ENCODE measurements at regions not wholly inside any gene's neighbourhood (a gene's known extent, or its start where the extent isn't known, plus 50 kb on each side); places are given as distances from the start of the nearest gene placed in this dataset.

- H3K27ac ChIP-seq = no peak overlapping the region
- H3K4me3 ChIP-seq = no peak overlapping the region
- no peaks in the 10 kb centered on the region for H3K4me1 ChIP-seq
- no peak for ATAC-seq (ENCODE audit: low FRiP score in 2 of 2)
- DNase-seq = no peak
- no peaks in the 10 kb centered on the region for H3K36me3 ChIP-seq
- H3K9me3 ChIP-seq = no peaks in the 10 kb centered on the region
- H3K27me3 ChIP-seq = no peaks in the 10 kb centered on the region
- TF ChIP-seq CTCF (IDR thresholded peaks at IDR 0.05) (no peak), EP300 (IDR thresholded peaks at IDR 0.05) (no peak), POLR2A (IDR thresholded peaks at IDR 0.05) (no peak), POLR2AphosphoS5 (IDR thresholded peaks at IDR 0.05) (no peak)
These were observed 585.7 kb downstream of the LMO4 start for GRCh38 chr1:87914396-87914795.

DNA sequence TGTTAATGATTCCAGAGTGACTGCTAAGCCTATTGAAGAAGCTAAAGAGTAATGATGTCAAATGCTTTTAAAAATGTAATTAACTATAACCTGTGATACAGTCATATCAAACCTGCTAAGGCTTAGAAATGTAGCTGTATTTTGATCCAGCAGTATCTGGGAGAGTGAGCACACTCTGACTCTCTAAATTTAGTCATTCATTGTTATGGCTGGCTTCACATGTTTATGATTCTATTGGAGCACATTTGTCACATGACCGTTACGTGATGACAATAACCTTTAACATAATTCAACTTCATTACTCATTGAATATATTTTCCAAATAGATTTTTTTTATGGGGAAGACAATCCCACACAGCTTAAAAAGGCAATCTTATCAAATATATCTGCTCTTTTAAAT lies 587.1 kb downstream of the LMO4 start:
- Histone ChIP-seq H3K4me1 (no peaks in the 10 kb centered on the region), H3K9me3 (no peaks in the 10 kb centered on the region), H3K27ac (no peak overlapping the region), H3K27me3 (no peaks in the 10 kb centered on the region), H3K36me3 (no peaks in the 10 kb centered on the region), H3K4me3 (no peak overlapping the region)
- TF ChIP-seq POLR2A (IDR thresholded peaks at IDR 0.05) (no peak), EP300 (IDR thresholded peaks at IDR 0.05) (no peak), POLR2AphosphoS5 (IDR thresholded peaks at IDR 0.05) (no peak), CTCF (IDR thresholded peaks at IDR 0.05) (no peak)
- ATAC-seq (ENCODE audit: low FRiP score in 2 of 2) (no peak), DNase-seq (no peak)
- 91 to 93% methylated on average over 2 of the region's 2 CpGs for WGBS, 2 donors

- H3K36me3 ChIP-seq = no peaks in the 10 kb centered on the region
- no peaks in the 10 kb centered on the region for H3K4me1 ChIP-seq
- no peaks in the 10 kb centered on the region for H3K9me3 ChIP-seq
- no peak for TF ChIP-seq EP300 (IDR thresholded peaks at IDR 0.05)
- no peak for TF ChIP-seq POLR2AphosphoS5 (IDR thresholded peaks at IDR 0.05)
- no peak for TF ChIP-seq POLR2A (IDR thresholded peaks at IDR 0.05)
- no peak for TF ChIP-seq CTCF (IDR thresholded peaks at IDR 0.05)
- WGBS, 2 donors = 86 to 89% methylated on average over 3 of the region's 3 CpGs
- no peak overlapping the region for H3K4me3 ChIP-seq
- no peak for ATAC-seq (ENCODE audit: low FRiP score in 2 of 2)
- DNase-seq = no peak
- H3K27ac ChIP-seq = no peak overlapping the region
- no peaks in the 10 kb centered on the region for H3K27me3 ChIP-seq
These were observed 588.3 kb downstream of the LMO4 start for GRCh38 chr1:87916965-87917364.

DNA sequence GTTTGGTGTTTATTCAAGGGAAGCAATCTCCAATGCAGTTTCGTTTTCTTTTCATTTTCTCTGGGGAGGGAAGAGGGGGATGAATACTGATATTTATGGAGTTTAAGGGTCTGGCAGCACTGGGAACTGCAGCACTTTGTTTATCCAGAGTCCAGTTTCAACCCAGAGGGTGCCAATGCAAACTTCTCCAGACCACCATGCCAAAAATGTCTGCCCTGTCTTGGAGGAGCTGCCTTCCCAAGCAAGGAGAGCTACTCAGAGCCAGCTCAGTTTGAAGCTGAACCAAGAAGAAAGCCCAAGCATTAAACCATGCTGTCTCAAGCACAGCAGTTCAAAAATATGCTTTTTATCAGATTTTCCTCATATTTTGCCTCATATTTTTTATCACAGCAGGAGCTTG lies 589.7 kb downstream of the LMO4 start:
- no peaks in the 10 kb centered on the region for H3K4me1 ChIP-seq
- no peak overlapping the region for H3K4me3 ChIP-seq
- DNase-seq (no peak), ATAC-seq (ENCODE audit: low FRiP score in 2 of 2) (no peak)
- no peak overlapping the region for H3K27ac ChIP-seq
- H3K36me3 ChIP-seq = no peaks in the 10 kb centered on the region
- H3K27me3 ChIP-seq = no peaks in the 10 kb centered on the region
- 40 to 57% methylated on average over 1 of the region's 1 CpG for WGBS, 2 donors
- no peaks in the 10 kb centered on the region for H3K9me3 ChIP-seq
- TF ChIP-seq EP300 (IDR thresholded peaks at IDR 0.05) = no peak
- TF ChIP-seq POLR2AphosphoS5 (IDR thresholded peaks at IDR 0.05) = no peak
- TF ChIP-seq CTCF (IDR thresholded peaks at IDR 0.05) = no peak
- TF ChIP-seq POLR2A (IDR thresholded peaks at IDR 0.05) = no peak

GRCh38 chr1:87922885-87923284 lies 594.2 kb downstream of the LMO4 start:
- Histone ChIP-seq H3K27me3 (no peaks in the 10 kb centered on the region), H3K9me3 (no peaks in the 10 kb centered on the region), H3K27ac (no peak overlapping the region), H3K4me1 (no peaks in the 10 kb centered on the region), H3K4me3 (no peak overlapping the region), H3K36me3 (no peaks in the 10 kb centered on the region)
- ATAC-seq (ENCODE audit: low FRiP score in 2 of 2) (no peak), DNase-seq (no peak)
- TF ChIP-seq CTCF (IDR thresholded peaks at IDR 0.05) = no peak
- no peak for TF ChIP-seq EP300 (IDR thresholded peaks at IDR 0.05)
- no peak for TF ChIP-seq POLR2A (IDR thresholded peaks at IDR 0.05)
- no peak for TF ChIP-seq POLR2AphosphoS5 (IDR thresholded peaks at IDR 0.05)
- WGBS, 2 donors = 83 to 98% methylated on average over 2 of the region's 2 CpGs
